Hematopoietic multipotent progenitor cell treated with erythropoietin and hydrocortisone succinate and interleukin-3 and kit ligand, for 15 days (in vitro differentiated cells): ENCODE measurements at regions not wholly inside any gene's neighbourhood (a gene's known extent, or its start where the extent isn't known, plus 50 kb on each side); places are given as distances from the start of the nearest gene placed in this dataset.
"Not testable (repeated sequence)": the region's sequence is repeated elsewhere in the genome, so short reads cannot be mapped to it uniquely, and the experiment has no call there.

Source experiments
- DNase-seq: peaks from one replicate; pipeline ENCODE4 v3.0.0-alpha.2; 2015; ENCODE audit warnings: low spot score

DNA sequence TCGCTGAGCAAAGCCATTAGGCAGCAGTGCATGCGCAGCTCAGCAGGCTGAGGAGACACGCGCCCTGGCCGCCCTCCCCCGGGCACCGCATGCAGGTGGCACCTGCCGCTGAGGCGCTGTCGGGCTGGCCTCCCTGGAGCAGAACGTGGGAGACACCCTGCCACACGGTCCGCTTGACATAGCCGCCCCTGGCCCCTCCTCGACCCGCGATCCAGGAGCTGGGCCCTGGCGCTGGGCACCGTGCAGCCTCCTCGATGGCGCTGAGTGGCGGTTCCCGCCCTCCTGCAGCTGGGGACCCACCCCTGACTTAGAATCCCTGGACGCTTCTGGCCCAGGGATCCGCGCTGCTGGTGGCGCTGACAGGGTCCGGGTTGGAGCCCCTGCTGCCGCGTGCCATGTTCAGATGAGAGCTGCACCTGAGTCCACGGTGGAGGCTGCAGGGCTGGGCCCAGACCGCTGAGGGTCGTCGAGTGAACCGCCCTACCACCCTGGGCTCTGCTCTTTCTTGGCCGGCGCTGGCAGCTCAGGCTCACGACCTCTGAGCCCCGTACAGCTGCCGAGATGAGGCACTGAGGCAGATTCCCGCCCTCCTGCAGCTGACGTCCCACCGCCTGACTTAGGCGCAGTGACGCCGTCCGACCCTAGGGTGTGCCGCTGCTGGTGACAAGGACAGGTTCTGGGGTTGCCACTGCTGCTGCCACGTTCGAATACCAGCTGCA, 116.8 kb downstream of the OR13A1 start:
- no peak for DNase-seq

DNA sequence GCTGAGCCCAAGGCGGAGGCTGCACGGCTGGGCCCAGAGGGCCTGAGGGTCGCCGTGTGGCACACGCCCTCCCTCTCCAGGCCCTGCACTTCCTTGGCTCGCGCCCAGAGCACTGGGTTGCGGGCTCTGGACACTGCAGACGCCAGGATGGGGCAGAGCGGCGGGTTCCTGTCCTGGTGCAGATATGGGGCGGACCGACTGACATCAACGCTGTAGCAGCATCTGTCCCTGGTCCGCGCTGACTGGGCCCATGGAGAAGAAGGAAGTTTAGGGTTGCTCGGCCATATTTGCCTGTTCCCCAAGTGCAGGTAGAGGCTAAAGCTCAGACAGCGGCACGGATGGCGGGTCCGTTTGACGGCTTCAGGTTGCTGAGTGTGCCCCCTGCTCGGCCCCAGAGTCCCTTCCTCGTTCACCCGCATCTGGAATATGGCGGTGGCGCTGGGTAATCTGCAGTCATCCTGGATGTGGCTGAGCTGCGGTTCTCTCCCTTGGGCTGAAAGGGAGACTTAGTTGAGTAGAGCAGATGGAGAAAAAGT, 116.1 kb downstream of the OR13A1 start:
- DNase-seq, result no peak

DNA sequence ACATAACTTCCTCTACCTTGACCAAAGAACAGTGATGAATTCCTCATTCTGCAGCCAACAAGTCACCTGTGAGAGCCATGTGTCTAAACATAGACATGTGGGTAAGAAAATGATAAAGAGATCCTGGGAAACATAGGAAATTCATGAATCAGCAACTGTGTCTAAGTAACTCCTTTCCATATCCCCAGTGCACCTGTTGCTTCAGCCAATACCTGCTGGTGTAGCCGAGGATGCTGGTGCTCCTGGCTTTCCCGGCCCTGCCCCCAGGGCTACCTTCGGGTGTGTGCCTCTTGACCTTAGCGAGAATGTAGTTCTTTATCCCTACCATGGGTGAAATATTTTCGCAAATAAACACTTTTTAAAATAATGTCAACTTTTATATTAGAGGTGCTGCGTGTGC, 114.1 kb downstream of the OR13A1 start:
- no peak for DNase-seq

DNA sequence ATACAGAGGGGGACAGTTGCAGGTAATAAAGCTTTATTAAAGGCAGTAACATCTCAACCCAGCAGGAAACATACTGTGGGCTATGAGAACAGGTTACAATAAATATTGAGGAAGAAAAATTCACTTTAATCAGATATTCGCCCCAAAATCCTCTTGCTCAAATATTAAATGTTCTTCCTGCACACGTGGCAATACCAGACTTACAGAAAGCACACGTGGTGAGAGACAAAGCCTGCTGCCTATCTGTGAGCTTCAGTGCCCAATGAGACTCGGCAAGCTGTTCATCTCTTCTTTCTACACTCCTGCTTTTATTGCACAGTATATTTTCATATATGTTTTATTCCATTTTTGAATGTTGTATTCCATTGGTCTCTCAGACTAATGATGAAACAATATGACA, 113.2 kb downstream of the OR13A1 start:
- no peak for DNase-seq

DNA sequence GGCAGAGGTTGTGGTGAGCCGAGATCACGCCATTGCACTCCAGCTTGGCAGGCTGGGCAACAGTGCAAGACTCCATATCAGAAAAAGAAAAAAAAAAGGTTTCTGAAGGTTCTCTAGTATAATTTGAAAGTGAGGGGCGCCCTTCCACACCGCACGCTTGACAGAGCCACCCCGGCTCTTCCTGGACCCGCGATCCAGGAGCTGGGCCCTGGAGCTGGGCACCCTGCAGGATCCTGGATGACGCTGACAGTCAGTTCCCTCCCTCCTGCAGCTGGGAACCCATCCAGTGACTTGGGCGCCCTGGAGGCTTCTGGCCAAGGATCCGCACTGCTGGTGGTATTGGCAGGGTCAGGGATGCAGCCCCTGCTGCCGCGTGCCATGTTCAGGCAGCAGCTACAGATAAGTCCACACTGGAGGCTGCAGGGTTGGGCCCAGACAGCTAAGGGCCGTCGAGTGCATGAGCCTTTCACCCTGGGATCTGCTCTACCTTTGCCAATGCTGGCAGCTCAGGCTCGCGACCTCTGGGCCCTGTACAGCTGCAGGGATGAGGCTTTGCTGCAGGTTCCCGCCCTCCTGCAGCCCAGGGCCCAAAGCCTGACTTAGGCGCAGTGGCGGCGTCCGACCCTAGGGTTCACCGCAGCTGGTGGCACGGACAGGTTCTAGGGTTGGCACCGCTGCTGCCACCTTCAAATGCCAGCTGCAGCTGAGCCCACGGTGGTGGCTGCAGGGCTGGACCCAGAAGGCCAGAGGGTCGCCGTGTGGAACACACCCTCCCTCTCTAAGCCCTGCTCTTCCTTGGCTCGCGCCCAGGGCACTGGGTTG, 110.2 kb downstream of the OR13A1 start:
- no peak for DNase-seq

DNA sequence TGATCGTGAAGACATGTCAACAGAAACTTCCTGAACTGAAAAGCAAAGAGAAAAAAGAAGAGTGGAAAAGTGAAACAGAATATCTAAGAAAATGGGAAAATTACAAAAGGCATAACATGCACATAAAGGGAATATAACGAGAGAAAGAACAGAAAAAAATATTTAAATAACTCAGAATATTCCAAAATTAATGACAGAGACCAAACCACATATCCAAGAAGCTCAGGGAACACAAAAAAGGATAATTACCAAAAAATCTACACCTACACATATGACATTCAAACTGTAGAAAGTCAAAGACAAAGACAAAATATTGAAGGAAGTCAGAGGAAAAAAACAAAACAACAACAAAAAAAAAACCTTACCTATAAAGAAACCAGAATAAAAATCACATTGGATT, 105.5 kb downstream of the OR13A1 start:
- DNase-seq, result no peak

DNA sequence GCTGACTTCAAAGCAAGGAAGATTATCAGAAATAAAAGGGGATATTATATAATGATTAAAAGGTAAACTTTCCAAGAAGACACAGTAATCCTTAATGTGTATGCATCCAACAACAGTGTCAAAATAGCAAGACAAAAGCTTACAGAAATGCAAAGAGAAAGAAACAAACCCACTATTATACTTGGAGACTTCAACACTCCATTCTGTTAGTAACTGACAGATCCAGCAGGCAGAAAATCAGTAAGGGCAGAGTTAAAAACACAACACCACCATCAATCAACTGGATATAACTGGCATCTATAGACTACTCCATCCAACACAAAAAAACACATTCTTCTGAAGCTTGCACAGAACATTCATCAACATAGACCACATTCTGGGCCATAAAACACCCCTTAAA, 103.8 kb downstream of the OR13A1 start:
- DNase-seq, result no peak

DNA sequence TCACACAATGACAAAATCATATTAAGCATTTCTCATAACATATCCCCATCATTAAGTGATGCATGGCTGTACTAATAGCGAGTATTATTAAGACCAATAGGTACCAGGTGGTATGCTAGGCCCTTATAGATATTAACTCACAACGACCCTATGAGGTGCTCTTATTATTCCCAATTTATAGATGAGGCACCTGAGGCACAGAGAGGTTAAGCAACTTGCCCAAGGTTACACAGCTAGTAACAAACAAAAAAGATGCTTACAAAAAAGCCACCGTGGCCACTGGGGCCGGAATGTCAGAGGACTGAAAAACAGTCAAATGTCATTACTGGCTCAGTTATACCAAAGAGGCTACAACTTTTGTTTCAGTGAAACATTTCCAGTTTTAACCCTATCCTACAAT, 96.0 kb downstream of the OR13A1 start:
- DNase-seq, result no peak

DNA sequence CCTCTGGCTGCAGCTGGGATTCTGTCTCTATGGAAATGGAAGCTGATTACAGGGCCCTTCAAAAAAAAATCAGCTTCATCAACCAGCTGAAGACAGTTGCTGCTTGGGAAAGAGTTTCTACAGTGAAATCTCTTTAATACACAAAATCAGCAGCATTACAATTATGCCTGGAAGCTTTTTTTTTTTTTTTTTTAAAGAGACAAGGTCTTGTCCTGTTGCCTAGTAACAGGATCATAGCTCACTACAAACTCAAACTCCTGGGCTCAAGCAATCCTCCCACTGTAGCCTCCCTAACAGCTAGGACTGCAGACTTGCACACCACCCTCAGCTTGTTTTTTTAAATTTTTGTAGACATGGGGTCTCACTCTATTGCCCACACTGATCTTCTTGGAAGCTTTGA, 94.5 kb downstream of the OR13A1 start:
- DNase-seq, result no peak

DNA sequence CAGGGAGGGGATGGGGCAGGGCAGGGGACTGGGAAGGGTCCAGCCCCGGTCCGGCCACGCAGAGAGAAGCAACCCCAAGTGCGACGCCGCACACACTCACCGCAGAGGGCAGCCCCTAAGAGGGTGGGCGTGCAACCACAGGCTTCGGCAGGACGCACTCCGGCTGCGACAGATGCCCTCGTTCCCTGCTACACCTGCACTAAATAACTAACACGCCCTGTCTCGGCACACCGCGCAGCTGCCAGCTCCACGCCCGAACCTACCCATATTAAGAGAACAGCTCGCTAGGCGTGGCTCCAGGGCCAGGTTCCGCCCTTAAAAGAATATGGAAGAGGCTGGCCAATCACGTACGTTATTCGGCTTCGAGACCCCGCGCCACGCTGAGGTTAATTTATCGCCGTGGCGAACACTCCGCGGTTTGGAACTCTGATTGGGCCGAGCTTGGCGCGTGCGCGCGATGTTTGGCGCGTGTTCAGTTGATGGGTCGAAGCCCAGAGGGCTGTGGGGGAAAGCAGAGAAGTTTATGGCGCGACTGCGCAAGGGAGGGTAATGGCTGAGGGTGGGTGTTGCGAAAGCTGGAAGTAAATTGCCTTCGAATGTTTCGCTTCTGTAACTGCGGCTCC, 91.1 kb downstream of the OR13A1 start:
- DNase-seq, result no peak

DNA sequence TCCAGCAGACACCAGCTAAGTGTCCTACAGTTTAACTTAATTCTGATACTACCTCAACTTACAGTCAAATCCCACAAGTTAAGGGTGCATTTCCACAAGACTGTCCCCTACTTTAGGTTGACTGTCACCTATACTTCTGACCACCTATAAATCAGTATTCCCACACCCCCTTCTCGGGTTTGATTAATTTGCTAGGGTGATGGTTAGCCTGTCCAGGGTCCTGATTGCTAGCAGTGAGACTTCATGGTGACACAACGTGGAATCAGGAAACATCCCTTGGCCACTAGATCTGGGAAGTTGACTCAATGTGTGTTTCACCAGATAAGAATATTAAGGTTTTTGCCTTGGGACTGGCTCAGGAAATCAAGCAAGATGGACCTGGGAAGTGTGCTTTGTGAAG, 88.4 kb downstream of the OR13A1 start:
- DNase-seq, result no peak

DNA sequence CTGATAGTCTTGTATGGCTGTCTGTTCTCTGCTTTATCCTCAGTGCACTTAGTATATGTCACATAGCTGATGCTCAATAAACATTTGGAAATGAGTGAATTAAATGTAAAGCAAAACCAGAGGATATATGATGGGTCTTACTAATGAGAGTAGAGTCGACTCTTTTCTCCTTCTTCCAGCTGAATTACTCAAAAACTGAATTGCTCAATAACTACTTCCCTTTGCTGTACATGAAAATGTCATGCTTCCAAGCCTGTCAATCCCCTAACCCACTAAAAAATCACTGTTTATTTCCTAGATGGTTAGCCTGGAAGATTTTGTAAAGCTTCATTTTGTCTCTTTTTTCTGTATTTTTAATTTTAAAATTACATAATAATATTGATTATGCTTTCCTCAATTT, 88.0 kb downstream of the OR13A1 start:
- no peak for DNase-seq

DNA sequence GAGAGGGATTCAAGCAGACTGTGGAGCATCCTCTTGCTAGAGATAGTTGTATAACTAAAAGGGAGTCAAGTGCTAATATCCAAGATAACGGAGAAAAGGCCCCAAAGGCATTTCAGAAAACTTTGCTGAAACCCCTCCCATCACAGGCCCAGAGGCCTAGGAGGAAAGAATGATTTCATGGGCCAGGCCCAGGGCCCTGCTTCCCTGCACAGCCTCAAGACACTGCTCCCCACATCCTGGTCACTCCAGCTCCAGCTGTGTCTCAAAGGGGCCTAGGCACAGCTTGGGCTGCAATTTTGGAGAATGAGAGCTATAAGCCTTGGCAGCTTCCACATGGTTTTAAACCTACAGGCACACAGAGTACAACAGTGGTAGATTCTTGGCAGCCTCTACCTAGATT, 85.6 kb downstream of the OR13A1 start:
- no peak for DNase-seq

DNA sequence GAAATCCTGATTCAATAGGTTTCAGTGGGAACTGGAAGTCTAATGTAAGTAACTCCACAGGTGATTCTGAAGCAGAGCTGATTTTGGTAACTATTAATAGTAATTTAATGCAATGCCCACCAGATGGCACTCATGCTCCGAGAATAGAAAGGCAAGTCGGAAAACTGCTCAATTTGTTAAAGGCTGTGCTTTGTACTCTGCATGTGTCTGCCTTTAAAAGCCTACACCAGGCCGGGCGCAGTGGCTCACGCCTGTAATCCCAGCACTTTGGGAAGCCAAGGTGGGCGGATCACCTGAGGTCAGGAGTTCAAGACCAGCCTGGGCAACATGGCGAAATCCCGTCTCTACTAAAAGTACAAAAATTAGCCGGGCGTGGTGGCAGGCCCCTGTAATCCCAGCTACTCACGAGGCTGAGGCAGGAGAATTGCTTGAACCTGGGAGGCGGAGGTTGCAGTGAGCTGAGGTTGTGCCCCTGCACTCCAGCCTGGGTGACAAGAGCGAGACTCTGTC, 80.1 kb downstream of the OR13A1 start:
- DNase-seq, result peak; percentile 85

DNA sequence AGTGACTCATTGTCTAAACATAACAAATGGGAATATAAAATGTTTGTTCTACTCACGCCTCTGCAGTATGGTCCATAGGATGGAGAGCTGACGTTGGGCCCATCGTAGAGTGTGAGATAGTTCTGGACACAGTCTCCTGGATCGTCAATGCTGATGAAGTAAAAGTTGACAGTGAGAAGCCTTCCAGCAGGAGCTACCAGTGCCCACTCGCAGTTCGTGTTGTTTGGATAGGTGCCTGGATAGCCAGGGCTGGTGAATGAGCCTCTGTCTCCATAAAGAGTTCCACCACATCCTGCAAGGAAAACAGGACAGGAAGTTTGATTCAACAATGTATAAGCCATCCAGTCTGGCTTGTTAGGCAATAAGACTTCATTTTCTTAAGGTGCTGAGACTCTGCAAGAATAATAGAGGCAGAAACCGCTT, 79.6 kb downstream of the OR13A1 start:
- DNase-seq, result no peak

DNA sequence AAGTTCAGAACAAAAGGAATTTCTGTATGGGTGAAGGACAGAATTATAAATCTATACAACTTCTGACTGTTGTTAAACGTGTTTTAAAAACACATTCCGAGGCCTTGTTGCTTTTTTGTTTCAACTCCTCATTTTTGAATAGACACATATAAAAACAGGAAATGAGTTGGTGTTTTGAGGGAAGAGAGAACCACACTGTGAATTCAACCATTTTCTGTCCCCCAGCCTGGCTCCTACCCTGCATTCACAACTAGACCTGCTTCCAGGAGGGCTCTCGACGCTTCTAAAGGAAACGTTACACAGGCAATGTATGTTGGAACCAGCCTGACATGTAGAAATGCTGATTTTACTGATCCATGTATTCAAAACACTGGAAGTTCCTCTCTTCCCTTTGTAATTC, 76.5 kb downstream of the OR13A1 start:
- DNase-seq, result no peak

DNA sequence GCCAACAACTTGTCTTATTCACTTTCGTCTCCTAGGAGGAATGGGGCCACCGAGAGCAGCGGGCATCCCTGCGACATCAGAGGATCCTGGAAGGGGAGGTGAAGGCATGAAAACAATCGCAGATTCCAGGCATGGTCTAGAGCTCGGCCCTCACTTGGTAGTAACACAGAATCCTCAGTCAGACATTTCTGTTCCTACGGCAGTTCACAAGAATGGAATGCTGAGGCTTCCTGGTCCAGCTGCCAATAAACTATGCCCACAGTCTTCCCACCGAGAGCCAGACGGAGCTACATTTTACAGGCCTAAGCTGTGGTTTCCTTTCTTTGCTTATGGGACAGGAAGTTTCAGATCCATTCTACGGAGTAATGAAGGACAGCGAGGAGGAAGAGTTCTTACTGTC, 75.8 kb downstream of the OR13A1 start:
- no peak for DNase-seq

DNA sequence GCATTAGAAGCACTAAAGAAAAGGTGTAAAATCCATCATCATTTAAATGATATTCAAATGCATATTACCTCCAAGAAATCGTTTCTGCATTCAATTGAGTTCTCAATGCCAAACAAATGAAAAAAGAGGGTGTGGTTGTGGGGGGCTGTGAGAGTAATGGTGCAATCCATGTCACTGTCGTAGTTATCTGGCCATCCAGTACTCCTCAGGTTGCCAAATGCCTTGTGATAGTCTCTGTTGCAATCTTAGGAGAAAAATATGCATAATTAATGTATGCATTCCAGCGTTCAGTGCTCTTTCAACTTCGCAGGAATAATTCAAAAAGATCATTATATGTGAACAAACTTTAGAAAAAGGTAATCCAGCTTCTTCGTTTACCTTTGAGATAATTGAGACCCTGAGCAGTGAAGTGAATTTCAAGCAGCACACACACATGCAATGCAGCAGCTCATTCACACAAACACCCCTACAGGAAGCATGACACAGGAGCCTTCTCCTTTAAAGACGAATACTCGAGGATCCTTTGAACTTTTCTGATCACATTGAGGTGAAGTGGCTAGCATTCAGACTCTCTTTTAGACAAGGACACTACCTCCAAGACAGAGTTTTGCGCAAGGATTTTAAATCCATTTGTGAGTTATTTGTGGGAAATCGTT, 73.4 kb downstream of the OR13A1 start:
- DNase-seq, result no peak

DNA sequence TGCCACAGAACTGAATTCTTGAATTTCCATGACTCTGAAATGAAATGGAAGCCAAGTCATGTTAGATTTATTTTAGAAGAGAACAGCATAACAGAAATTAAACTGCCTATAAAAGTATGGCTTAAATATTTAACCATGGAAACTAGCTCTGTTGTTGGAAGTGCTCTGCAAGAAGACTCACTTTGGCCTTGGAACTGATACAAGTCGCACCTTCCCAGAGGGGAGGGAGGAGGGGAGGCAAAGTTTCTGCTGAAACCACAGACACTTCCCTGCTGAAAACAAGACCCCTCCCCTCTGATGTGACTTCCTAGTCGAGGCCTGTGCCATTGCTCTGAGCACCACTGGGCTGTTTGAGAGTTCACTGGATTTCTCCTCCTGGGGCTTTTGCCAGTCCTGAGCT, 72.1 kb downstream of the OR13A1 start:
- DNase-seq, result no peak

DNA sequence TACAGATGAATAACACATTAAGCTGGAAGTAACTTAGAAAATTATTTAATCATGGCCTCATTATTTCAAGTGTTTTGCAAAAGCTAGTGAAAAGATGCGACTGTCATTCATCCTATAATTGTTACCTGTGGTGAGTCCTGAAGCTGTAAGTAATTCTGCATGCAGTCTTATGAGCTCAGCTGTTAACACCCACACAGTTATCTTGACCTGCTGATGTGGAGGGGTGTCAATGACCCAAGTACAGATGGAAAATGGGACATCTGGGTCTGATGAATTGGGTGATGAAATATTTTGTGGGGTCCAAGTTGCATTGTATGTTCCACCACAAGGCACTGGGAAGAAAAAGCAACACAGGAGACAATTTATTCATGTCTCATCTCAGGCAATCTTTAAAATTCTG, 68.9 kb downstream of the OR13A1 start:
- no peak for DNase-seq

DNA sequence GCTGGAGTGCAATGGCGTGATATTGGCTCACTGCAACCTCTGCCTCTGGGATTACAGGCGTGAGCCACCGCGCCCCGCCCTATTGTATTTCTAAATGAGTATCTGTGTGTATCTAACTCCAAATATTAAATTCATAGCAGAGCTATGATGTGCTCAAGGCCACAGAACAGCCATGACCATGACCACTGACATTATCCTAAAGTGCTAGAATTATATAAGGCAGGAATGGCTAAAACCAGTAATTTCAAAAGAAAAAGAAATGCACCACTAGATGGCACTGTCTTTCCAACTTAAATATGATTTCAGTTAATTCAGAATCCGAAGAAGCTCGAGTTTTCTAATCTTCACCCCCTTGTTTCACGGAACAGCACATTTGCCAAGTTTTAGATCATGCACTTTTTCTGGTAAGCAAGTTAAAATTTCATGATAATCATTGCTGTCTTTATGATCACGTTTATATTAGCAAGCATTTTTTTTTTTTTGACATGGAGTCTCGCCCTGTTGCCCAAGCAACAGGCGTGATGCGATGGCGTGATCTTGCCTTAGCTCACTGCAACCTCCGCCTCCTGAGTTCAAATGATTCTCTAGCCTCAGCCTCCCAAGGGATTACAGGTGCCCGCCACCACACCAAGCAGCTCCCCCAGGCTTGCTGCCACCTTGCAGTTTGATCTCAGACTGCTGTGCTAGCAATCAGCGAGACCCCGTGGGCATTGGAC, 65.3 kb downstream of the OR13A1 start:
- DNase-seq, result peak; percentile 91

DNA sequence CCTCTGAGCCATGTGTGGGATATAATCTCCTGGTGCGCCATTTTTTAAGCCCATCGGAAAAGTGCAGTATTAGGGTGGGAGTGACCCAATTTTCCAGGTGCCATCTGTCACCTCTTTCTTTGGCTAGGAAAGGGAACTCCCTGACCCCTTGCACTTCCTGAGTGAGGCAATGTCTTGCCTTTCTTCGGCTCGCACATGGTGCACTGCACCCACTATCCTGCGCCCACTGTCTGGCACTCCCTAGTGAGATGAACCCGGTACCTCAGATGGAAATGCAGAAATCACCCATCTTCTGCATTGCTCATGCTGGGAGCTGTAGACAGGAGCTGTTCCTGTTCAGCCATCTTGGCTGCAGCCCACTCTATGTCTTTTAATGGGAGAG, 64.7 kb downstream of the OR13A1 start:
- not testable (repeated sequence) for DNase-seq
